ENCODE measurements at regions not wholly inside any gene's neighbourhood (a gene's known extent, or its start where the extent isn't known, plus 50 kb on each side); places are given as distances from the start of the nearest gene placed in this dataset.

GRCh38 chr21:14869984-14870852, 194.6 kb downstream of the NRIP1 start:
- no peak for DNase-seq

- DNase-seq: no peak
Observed at GRCh38 chr21:14866859-14867765, 197.7 kb downstream of the NRIP1 start.

GRCh38 chr21:14864211-14865021, 200.4 kb downstream of the NRIP1 start:
- DNase-seq: peak in 1 of 5 experiments; percentile 42

- no peak for DNase-seq
Observed at GRCh38 chr21:14863745-14864210, 201.0 kb downstream of the NRIP1 start.

GRCh38 chr21:14862794-14863720, 201.7 kb downstream of the NRIP1 start:
- DNase-seq: no peak

- DNase-seq: no peak
Observed at GRCh38 chr21:14858311-14858710, 206.5 kb downstream of the NRIP1 start.

GRCh38 chr21:14857529-14857928, 207.3 kb downstream of the NRIP1 start:
- DNase-seq: no peak

- no peak for DNase-seq
Observed at GRCh38 chr21:14850394-14850793, 214.4 kb downstream of the NRIP1 start.

- DNase-seq: no peak
Observed at GRCh38 chr21:14846621-14847020, 218.2 kb downstream of the NRIP1 start.

GRCh38 chr21:14844001-14844400, 220.8 kb downstream of the NRIP1 start:
- DNase-seq: no peak

GRCh38 chr21:14842601-14843000, 222.2 kb downstream of the NRIP1 start:
- no peak for DNase-seq

- no peak for DNase-seq
Observed at GRCh38 chr21:14841511-14842472, 223.0 kb downstream of the NRIP1 start.

- no peak for DNase-seq
Observed at GRCh38 chr21:14838400-14838799, 226.4 kb downstream of the NRIP1 start.

- DNase-seq: peak in 1 of 5 experiments; percentile 41
Observed at GRCh38 chr21:14836950-14837349, 227.8 kb downstream of the NRIP1 start.

GRCh38 chr21:14833666-14834351, 231.0 kb downstream of the NRIP1 start:
- DNase-seq: no peak

- DNase-seq: no peak
Observed at GRCh38 chr21:14833241-14833640, 231.6 kb downstream of the NRIP1 start.

GRCh38 chr21:14830307-14830706, 234.5 kb downstream of the NRIP1 start:
- no peak for DNase-seq

- no peak for DNase-seq
Observed at GRCh38 chr21:14829685-14830084, 235.1 kb downstream of the NRIP1 start.

GRCh38 chr21:14827468-14827867, 237.3 kb downstream of the NRIP1 start:
- DNase-seq: no peak

GRCh38 chr21:14826630-14827029, 238.2 kb downstream of the NRIP1 start:
- no peak for DNase-seq

All from T-helper 2 cell (primary cell).